ENCODE measurements at regions not wholly inside any gene's neighbourhood (a gene's known extent, or its start where the extent isn't known, plus 50 kb on each side); places are given as distances from the start of the nearest gene placed in this dataset.

DNA sequence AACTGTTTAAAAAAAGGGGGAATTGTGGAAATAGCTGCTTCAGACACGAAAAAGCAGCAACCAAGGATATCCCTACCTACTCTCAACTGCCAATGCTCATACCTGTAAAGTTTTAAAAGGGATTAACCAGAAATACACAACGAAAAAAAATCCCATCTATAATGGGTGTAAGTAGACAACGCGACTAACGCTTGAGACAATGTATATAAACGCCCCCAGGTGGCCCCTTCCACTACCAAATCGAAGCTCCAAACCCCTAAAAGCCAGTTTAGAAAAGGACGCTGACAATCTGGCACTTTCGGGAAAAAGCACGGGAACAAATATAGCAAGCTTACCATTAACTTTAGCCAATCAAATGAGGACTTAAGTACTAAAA, 94.5 kb upstream of the BTN3A2 start:
- no peak for FAIRE-seq
- TF ChIP-seq CTCF (IDR thresholded peaks at IDR 0.05; ENCODE audit: insufficient read depth, low read length, severe bottlenecking): no peak
- DNase-seq (ENCODE audit: low read depth): no peak
- Histone ChIP-seq H3K4me3 (ENCODE audit: low read depth, low read length) (peak overlapping the region; percentile 46), H3K27me3 (ENCODE audit: control insufficient read depth, insufficient read depth, low read length) (no peaks in the 10 kb centered on the region), H3K36me3 (ENCODE audit: control insufficient read depth, insufficient read depth, low read length) (no peaks in the 10 kb centered on the region)

GRCh38 chr6:26270903-26271667, 93.9 kb upstream of the BTN3A2 start:
- H3K36me3 ChIP-seq (ENCODE audit: control insufficient read depth, insufficient read depth, low read length): no peaks in the 10 kb centered on the region
- DNase-seq (ENCODE audit: low read depth) (peak; percentile 89), FAIRE-seq (no peak)
- peak overlapping the region; percentile 46 for H3K4me3 ChIP-seq (ENCODE audit: low read depth, low read length)
- no peaks in the 10 kb centered on the region for H3K27me3 ChIP-seq (ENCODE audit: control insufficient read depth, insufficient read depth, low read length)
- no peak for TF ChIP-seq CTCF (IDR thresholded peaks at IDR 0.05; ENCODE audit: insufficient read depth, low read length, severe bottlenecking)

- FAIRE-seq (no peak), DNase-seq (ENCODE audit: low read depth) (no peak)
- TF ChIP-seq CTCF (IDR thresholded peaks at IDR 0.05; ENCODE audit: insufficient read depth, low read length, severe bottlenecking): no peak
- Histone ChIP-seq H3K27me3 (ENCODE audit: control insufficient read depth, insufficient read depth, low read length) (no peaks in the 10 kb centered on the region), H3K4me3 (ENCODE audit: low read depth, low read length) (peak overlapping the region; percentile 46), H3K36me3 (ENCODE audit: control insufficient read depth, insufficient read depth, low read length) (no peaks in the 10 kb centered on the region)
These were observed 93.4 kb upstream of the BTN3A2 start for GRCh38 chr6:26271668-26272024.

GRCh38 chr6:26272171-26272637, 92.8 kb upstream of the BTN3A2 start:
- FAIRE-seq (no peak), DNase-seq (ENCODE audit: low read depth) (no peak)
- Histone ChIP-seq H3K4me3 (ENCODE audit: low read depth, low read length) (peak overlapping the region; percentile 46), H3K27me3 (ENCODE audit: control insufficient read depth, insufficient read depth, low read length) (no peaks in the 10 kb centered on the region), H3K36me3 (ENCODE audit: control insufficient read depth, insufficient read depth, low read length) (no peaks in the 10 kb centered on the region)
- TF ChIP-seq CTCF (IDR thresholded peaks at IDR 0.05; ENCODE audit: insufficient read depth, low read length, severe bottlenecking): no peak

- FAIRE-seq: no peak
- Histone ChIP-seq H3K27me3 (ENCODE audit: control insufficient read depth, insufficient read depth, low read length) (no peaks in the 10 kb centered on the region), H3K4me3 (ENCODE audit: low read depth, low read length) (peak overlapping the region; percentile 48), H3K36me3 (ENCODE audit: control insufficient read depth, insufficient read depth, low read length) (no peaks in the 10 kb centered on the region)
- DNase-seq (ENCODE audit: low read depth): peak; percentile 35
- TF ChIP-seq CTCF (IDR thresholded peaks at IDR 0.05; ENCODE audit: insufficient read depth, low read length, severe bottlenecking): no peak
These were observed 91.1 kb upstream of the BTN3A2 start for GRCh38 chr6:26273673-26274588.
